ENCODE measurements at regions not wholly inside any gene's neighbourhood (a gene's known extent, or its start where the extent isn't known, plus 50 kb on each side); places are given as distances from the start of the nearest gene placed in this dataset.

- Histone ChIP-seq H3K9me3 (replicated peaks) (no peaks in the 10 kb centered on the region), H3K4me3 (no peak overlapping the region), H3K36me3 (no peaks in the 10 kb centered on the region), H3K27ac (no peak overlapping the region), H3K27me3 (no peaks in the 10 kb centered on the region), H3K4me1 (no peaks in the 10 kb centered on the region)
- no peak for DNase-seq
These were observed 241.9 kb upstream of the FLRT2 start for GRCh38 chr14:85288041-85288440.

- no peak overlapping the region for H3K27ac ChIP-seq
- no peak for DNase-seq
- H3K9me3 ChIP-seq (replicated peaks), result no peaks in the 10 kb centered on the region
- no peaks in the 10 kb centered on the region for H3K4me1 ChIP-seq
- H3K27me3 ChIP-seq, result no peaks in the 10 kb centered on the region
- H3K4me3 ChIP-seq, result no peak overlapping the region
- no peaks in the 10 kb centered on the region for H3K36me3 ChIP-seq
These were observed 238.2 kb upstream of the FLRT2 start for GRCh38 chr14:85291731-85292130.

DNA sequence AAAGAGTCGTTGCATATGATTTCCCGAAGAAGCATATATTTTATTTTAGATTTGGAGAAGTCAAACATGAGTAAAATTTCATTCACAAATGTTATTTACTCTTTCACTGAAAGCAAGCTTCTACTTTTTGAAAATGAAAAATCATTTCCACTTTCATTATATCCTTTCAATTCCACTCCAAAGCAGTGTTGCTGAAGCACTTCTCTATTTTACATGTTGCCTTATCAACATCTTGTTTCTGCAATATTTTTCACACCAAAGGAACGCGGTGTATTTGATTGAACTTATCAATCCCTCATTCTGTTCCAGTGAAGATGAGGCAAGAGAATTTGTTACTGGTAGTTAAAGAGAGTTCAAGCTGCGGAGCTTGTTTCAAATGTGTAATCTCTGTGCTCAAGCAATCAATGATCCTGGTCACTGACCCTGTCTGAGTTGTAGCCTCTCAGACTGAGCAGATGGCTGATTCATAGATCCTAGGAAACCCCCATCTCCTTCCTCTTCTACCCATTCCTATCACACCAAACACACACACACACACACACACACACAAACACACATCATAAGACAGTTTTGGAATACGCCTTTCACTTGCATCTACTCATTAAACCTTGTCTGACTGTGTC lies 236.2 kb upstream of the FLRT2 start:
- Histone ChIP-seq H3K27ac (no peak overlapping the region), H3K4me1 (no peaks in the 10 kb centered on the region), H3K4me3 (no peak overlapping the region), H3K36me3 (no peaks in the 10 kb centered on the region), H3K9me3 (replicated peaks) (peaks cover 3% of the 10 kb centered on the region; the same call in 1 of the 2 replicates), H3K27me3 (no peaks in the 10 kb centered on the region)
- DNase-seq, result no peak

DNA sequence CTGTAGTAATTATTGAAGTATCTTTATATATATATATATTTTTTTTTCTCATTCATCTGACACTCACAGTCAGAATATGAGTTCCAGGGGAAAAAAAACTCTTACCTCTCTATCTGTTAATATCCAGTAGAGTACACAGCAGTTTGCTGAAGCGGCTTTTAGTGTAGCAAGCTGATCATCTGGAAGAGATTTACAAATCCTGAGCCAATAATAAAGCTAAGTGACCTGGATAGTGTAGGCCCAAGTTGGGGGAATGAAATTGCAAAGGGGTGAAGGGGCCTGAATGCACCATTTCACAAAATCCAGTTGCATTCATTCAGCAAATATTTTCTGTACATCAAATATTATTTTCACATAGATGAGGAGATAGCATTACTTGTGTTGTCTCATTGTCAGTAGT lies 234.6 kb upstream of the FLRT2 start:
- Histone ChIP-seq H3K4me3 (no peak overlapping the region), H3K27me3 (no peaks in the 10 kb centered on the region), H3K27ac (no peak overlapping the region), H3K36me3 (no peaks in the 10 kb centered on the region), H3K4me1 (no peaks in the 10 kb centered on the region), H3K9me3 (replicated peaks) (peaks cover 3% of the 10 kb centered on the region; the same call in 1 of the 2 replicates)
- no peak for DNase-seq

DNA sequence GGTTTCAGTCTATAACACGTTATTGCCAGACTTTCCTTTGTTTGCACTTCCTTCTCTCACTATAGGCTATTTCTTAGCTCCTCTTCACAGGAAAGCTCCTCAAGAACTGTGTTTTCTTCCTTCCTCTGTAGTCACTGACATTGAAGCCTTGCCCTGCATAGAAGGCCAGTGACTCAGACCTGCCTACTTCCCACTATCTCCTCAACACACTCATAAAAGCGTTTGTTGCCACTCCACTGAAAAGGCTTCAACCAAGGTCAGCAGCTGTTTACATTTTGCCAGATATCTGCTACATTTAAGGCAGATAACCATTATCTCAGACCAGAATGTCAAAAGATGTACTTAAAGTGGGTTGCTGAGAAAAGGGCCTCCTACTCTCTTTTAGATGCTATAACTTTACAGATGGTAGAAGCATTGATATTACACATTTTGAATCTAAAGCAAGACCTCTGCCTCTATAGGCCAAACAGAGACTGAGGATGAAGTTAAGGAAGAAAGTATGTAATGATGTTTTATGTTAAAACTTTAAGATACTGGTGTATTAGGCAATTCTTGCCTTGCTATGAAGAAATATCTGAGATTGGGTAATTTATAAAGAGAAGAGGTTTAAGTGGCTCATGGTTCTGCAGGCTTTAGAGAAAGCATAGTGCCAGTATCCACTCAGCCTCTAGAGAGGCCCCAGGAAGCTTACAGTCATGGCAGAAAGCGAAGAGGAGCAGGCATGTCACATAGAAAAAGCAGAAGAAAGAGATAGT lies 233.3 kb upstream of the FLRT2 start:
- no peaks in the 10 kb centered on the region for H3K36me3 ChIP-seq
- no peak for DNase-seq
- no peaks in the 10 kb centered on the region for H3K4me1 ChIP-seq
- H3K9me3 ChIP-seq (replicated peaks), result peaks cover 3% of the 10 kb centered on the region; the same call in 1 of the 2 replicates
- no peak overlapping the region for H3K27ac ChIP-seq
- H3K4me3 ChIP-seq, result no peak overlapping the region
- H3K27me3 ChIP-seq, result no peaks in the 10 kb centered on the region

DNA sequence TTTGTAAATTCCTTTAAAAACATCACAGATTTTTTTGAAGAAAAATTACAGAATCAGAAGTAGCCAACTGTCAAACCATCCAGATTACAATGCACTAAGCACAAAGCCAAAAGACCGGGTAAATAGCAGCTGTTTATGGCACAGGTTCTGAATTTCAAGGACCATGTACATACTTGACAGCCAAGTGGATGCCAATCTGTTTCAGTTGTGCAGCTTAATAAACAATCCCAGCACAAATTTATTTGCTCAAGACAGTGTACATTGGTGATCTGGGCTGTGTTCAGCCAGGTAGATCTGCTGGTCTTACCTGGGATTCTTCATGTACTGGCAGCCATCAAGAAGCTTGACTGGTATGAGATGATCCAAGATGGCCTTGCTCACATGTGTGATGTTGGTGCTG lies 229.8 kb upstream of the FLRT2 start:
- peaks cover 3% of the 10 kb centered on the region; the same call in 1 of the 2 replicates for H3K9me3 ChIP-seq (replicated peaks)
- H3K4me3 ChIP-seq, result no peak overlapping the region
- H3K27ac ChIP-seq, result no peak overlapping the region
- no peaks in the 10 kb centered on the region for H3K4me1 ChIP-seq
- DNase-seq, result no peak
- H3K36me3 ChIP-seq, result no peaks in the 10 kb centered on the region
- no peaks in the 10 kb centered on the region for H3K27me3 ChIP-seq

DNA sequence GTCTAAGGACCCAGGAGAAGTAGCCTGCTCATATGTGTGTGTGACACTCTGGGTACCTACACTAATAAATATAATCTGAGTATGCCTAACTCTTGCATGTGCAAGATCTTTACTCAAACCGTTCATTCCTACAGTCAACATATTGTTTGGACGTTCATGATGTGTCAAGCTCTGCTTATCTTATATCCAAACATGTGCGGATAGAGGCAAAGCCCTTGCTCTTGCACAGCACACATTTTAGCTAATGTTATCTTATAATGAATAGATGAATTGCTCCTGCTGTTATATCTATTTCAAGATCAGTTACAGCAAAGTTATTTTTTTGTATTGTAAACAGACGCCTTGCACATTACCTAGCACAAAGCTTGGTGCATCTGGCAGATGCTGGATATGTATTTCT lies 228.4 kb upstream of the FLRT2 start:
- Histone ChIP-seq H3K4me3 (no peak overlapping the region), H3K9me3 (replicated peaks) (peaks cover 3% of the 10 kb centered on the region; the same call in 1 of the 2 replicates), H3K27ac (no peak overlapping the region), H3K4me1 (no peaks in the 10 kb centered on the region), H3K36me3 (no peaks in the 10 kb centered on the region), H3K27me3 (no peaks in the 10 kb centered on the region)
- DNase-seq, result no peak

DNA sequence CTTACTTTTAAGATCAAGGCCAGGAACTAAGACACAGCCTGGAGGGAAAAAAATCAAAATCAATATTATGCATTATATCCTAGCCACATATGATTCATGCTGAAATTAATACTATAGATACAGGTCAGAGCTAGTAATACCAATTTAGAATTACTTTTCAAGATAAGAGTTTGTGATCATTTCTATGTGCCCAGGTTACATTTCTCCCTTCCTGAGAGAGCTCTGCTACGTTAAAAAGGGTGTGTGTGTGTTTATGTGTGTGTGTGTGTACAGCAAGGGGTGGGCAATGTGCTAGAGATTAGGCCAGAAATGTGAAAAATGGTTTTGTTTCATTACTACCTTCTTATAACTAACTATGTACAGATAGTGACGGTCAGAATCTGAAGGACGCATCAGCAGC lies 223.9 kb upstream of the FLRT2 start:
- no peaks in the 10 kb centered on the region for H3K27me3 ChIP-seq
- H3K36me3 ChIP-seq, result no peaks in the 10 kb centered on the region
- peaks cover 8% of the 10 kb centered on the region; the same call in 1 of the 2 replicates for H3K4me1 ChIP-seq
- DNase-seq, result no peak
- H3K4me3 ChIP-seq, result no peak overlapping the region
- H3K9me3 ChIP-seq (replicated peaks), result no peaks in the 10 kb centered on the region
- no peak overlapping the region for H3K27ac ChIP-seq

DNA sequence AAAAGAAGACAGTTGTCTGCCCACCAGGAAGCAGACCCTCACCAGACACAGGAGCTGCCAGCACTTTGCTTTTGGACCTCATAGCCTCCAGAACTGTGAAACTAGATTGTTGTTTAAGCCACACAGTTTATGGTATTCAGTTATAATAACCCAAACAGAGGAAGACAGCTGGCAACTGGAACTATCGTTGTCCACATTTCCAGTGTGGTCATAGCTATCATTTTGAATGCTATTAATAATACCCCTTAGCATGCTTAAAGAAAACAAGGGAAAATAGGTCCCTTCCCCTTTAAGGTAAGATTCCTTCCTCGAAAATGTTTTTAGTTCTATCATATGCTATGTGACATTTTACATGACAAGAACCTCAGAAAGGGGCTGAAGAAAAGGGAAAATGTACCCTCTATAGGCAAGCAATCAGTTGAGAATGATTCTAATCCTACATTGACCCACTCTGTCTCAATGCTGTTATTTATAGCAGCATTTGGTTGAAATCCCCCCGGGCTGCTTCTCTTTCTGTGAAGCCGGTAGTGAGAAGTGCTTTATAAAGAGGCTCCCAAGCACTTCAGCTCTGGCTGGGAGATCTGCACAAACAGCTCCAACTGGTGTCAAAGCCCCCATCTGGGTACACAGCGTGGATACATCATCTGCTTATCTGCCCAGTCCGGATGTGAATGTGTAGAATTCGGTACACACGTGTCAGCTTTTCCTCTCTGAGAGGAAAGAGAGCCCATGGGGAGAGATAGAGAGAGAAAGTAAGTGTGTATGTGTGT lies 221.2 kb upstream of the FLRT2 start:
- Histone ChIP-seq H3K4me1 (peaks cover 20% of the 10 kb centered on the region), H3K4me3 (peak overlapping the region; percentile 24), H3K27me3 (no peaks in the 10 kb centered on the region), H3K36me3 (no peaks in the 10 kb centered on the region), H3K9me3 (replicated peaks) (no peaks in the 10 kb centered on the region), H3K27ac (peak overlapping the region; percentile 22; the same call in 1 of the 2 replicates)
- peak; percentile 40 to 56 for DNase-seq

- Histone ChIP-seq H3K27ac (no peak overlapping the region), H3K27me3 (no peaks in the 10 kb centered on the region), H3K9me3 (replicated peaks) (no peaks in the 10 kb centered on the region), H3K4me3 (no peak overlapping the region), H3K36me3 (no peaks in the 10 kb centered on the region), H3K4me1 (peaks cover 27% of the 10 kb centered on the region)
- DNase-seq, result no peak
These were observed 219.3 kb upstream of the FLRT2 start for GRCh38 chr14:85310491-85311272.

DNA sequence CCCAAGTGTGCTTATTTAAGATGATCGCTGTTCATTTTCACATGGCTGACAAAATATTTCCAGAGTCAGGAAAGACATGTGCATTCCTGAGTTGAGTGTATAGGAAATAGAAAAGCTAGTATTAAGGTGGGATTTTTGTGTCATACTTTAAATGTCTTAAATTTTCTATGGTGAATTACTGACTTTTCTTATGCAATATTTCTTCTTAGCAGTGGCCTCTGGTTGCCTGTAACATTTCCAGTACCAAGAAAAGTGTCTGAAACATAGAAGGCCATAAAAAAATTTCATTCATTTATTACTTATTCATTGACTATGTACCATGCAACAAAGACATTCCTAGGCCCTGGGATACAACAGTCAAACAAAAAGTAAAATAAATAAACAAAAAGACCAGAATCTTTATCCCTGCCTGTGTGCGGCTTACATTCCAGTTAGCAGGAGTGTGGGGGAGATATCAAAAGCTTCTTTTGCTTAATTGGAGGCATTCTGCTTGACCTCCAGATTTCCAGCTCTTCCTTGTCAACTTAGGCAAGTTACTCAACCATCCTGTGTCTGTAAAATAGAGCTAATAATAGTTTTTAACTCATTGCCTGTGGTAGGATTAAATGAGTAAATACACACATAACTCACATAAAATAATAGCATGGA lies 216.3 kb upstream of the FLRT2 start:
- Histone ChIP-seq H3K4me1 (peaks cover 23% of the 10 kb centered on the region), H3K9me3 (replicated peaks) (no peaks in the 10 kb centered on the region), H3K27me3 (no peaks in the 10 kb centered on the region), H3K27ac (peak overlapping the region; percentile 57; the same call in 1 of the 2 replicates), H3K4me3 (no peak overlapping the region), H3K36me3 (no peaks in the 10 kb centered on the region)
- peak; percentile 9 to 42 for DNase-seq

DNA sequence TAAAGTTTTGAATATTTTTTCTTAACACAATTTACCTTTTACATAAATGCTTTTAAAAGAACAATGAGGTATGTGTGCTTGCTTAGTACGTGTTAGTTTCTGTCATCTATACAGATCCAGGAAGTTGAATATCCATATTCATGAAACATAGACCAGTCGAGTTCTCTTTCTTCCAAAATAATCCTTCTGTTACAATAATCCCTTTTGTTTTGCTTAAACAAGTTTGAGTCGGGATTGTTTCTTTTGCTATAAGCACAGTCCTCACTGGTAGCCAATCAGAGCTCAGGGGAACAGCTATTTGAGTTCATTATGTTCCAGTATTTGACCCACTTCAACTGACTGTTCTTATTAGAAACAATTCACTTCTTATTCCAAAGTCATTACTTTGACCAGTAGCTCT lies 214.7 kb upstream of the FLRT2 start:
- Histone ChIP-seq H3K27ac (no peak overlapping the region), H3K4me3 (no peak overlapping the region), H3K4me1 (peaks cover 19% of the 10 kb centered on the region), H3K36me3 (no peaks in the 10 kb centered on the region), H3K9me3 (replicated peaks) (no peaks in the 10 kb centered on the region), H3K27me3 (no peaks in the 10 kb centered on the region)
- no peak for DNase-seq

DNA sequence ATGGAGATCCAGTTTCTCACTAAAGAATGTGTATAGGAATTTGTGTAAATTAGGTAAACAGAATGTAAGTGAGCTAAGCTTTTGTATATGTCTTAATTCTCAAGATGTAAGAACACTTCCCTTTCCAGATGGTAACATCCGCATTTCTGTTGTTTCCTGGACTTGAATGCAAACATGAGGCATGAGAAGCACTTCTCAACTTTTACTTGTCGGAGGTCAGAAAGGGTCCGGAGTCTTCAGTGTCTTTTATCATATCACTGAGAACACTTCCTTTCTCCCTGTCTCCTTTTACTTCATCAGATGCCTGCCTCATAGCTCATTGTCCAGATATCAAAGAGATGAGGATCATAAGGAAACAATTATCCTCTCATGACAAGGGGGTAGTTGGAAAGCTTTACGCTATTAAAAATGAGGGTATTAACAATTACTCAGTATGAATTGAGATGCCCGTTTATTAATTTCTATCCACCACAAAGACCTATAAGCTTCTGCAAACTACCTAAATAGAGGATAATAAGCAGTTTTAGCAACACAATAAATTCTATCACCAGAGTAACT lies 214.1 kb upstream of the FLRT2 start:
- Histone ChIP-seq H3K4me1 (peaks cover 19% of the 10 kb centered on the region), H3K27ac (no peak overlapping the region), H3K9me3 (replicated peaks) (no peaks in the 10 kb centered on the region), H3K4me3 (no peak overlapping the region), H3K27me3 (no peaks in the 10 kb centered on the region), H3K36me3 (no peaks in the 10 kb centered on the region)
- DNase-seq, result no peak
